ENCODE measurements at regions not wholly inside any gene's neighbourhood (a gene's known extent, or its start where the extent isn't known, plus 50 kb on each side); places are given as distances from the start of the nearest gene placed in this dataset.

GRCh38 chr14:98233656-98234055, 1038.3 kb downstream of the BCL11B start:
- DNase-seq (ENCODE audit: insufficient read length, low spot score): no peak
- no peak for TF ChIP-seq POLR2A (IDR thresholded peaks at IDR 0.05; ENCODE audit: low read depth, low read length)
- FAIRE-seq: no peak

GRCh38 chr14:98234208-98234607, 1037.8 kb downstream of the BCL11B start:
- FAIRE-seq (no peak), DNase-seq (ENCODE audit: insufficient read length, low spot score) (no peak)
- no peak for TF ChIP-seq POLR2A (IDR thresholded peaks at IDR 0.05; ENCODE audit: low read depth, low read length)

GRCh38 chr14:98236314-98236713, 1035.7 kb downstream of the BCL11B start:
- no peak for TF ChIP-seq POLR2A (IDR thresholded peaks at IDR 0.05; ENCODE audit: low read depth, low read length)
- DNase-seq (ENCODE audit: insufficient read length, low spot score) (no peak), FAIRE-seq (no peak)

- FAIRE-seq (no peak), DNase-seq (ENCODE audit: insufficient read length, low spot score) (no peak)
- no peak for TF ChIP-seq POLR2A (IDR thresholded peaks at IDR 0.05; ENCODE audit: low read depth, low read length)
Measured at GRCh38 chr14:98237939-98238338, 1034.1 kb downstream of the BCL11B start.

- FAIRE-seq (no peak), DNase-seq (ENCODE audit: insufficient read length, low spot score) (no peak)
- no peak for TF ChIP-seq POLR2A (IDR thresholded peaks at IDR 0.05; ENCODE audit: low read depth, low read length)
Measured at GRCh38 chr14:98240376-98240775, 1031.6 kb downstream of the BCL11B start.

GRCh38 chr14:98242903-98243302, 1029.1 kb downstream of the BCL11B start:
- no peak for TF ChIP-seq POLR2A (IDR thresholded peaks at IDR 0.05; ENCODE audit: low read depth, low read length)
- no peak for DNase-seq (ENCODE audit: insufficient read length, low spot score)
- FAIRE-seq: no peak

- DNase-seq (ENCODE audit: insufficient read length, low spot score) (no peak), FAIRE-seq (no peak)
- TF ChIP-seq POLR2A (IDR thresholded peaks at IDR 0.05; ENCODE audit: low read depth, low read length): no peak
Measured at GRCh38 chr14:98243332-98243731, 1028.7 kb downstream of the BCL11B start.

GRCh38 chr14:98244162-98244948, 1027.6 kb downstream of the BCL11B start:
- FAIRE-seq: no peak
- no peak for DNase-seq (ENCODE audit: insufficient read length, low spot score)
- no peak for TF ChIP-seq POLR2A (IDR thresholded peaks at IDR 0.05; ENCODE audit: low read depth, low read length)

GRCh38 chr14:98244966-98245569, 1026.9 kb downstream of the BCL11B start:
- FAIRE-seq: no peak
- DNase-seq (ENCODE audit: insufficient read length, low spot score): no peak
- no peak for TF ChIP-seq POLR2A (IDR thresholded peaks at IDR 0.05; ENCODE audit: low read depth, low read length)

GRCh38 chr14:98249057-98249456, 1022.9 kb downstream of the BCL11B start:
- FAIRE-seq (no peak), DNase-seq (ENCODE audit: insufficient read length, low spot score) (no peak)
- no peak for TF ChIP-seq POLR2A (IDR thresholded peaks at IDR 0.05; ENCODE audit: low read depth, low read length)

- FAIRE-seq (no peak), DNase-seq (ENCODE audit: insufficient read length, low spot score) (no peak)
- TF ChIP-seq POLR2A (IDR thresholded peaks at IDR 0.05; ENCODE audit: low read depth, low read length): no peak
Measured at GRCh38 chr14:98249476-98249875, 1022.5 kb downstream of the BCL11B start.

- DNase-seq (ENCODE audit: insufficient read length, low spot score) (no peak), FAIRE-seq (no peak)
- TF ChIP-seq POLR2A (IDR thresholded peaks at IDR 0.05; ENCODE audit: low read depth, low read length): no peak
Measured at GRCh38 chr14:98252820-98253219, 1019.2 kb downstream of the BCL11B start.

GRCh38 chr14:98259881-98260280, 1012.1 kb downstream of the BCL11B start:
- no peak for DNase-seq (ENCODE audit: insufficient read length, low spot score)
- no peak for TF ChIP-seq POLR2A (IDR thresholded peaks at IDR 0.05; ENCODE audit: low read depth, low read length)
- FAIRE-seq: no peak

GRCh38 chr14:98262566-98262965, 1009.4 kb downstream of the BCL11B start:
- FAIRE-seq: no peak
- TF ChIP-seq POLR2A (IDR thresholded peaks at IDR 0.05; ENCODE audit: low read depth, low read length): no peak
- no peak for DNase-seq (ENCODE audit: insufficient read length, low spot score)

GRCh38 chr14:98269533-98269932, 1002.5 kb downstream of the BCL11B start:
- DNase-seq (ENCODE audit: insufficient read length, low spot score) (no peak), FAIRE-seq (no peak)
- TF ChIP-seq POLR2A (IDR thresholded peaks at IDR 0.05; ENCODE audit: low read depth, low read length): no peak

Measured in H54 (cell line).